HTERT RPE-1 (cell line): ENCODE measurements at regions not wholly inside any gene's neighbourhood (a gene's known extent, or its start where the extent isn't known, plus 50 kb on each side); places are given as distances from the start of the nearest gene placed in this dataset.
"Not testable (repeated sequence)": the region's sequence is repeated elsewhere in the genome, so short reads cannot be mapped to it uniquely, and the experiment has no call there.

Experiments used
- in situ Hi-C: fragments of 300-500 bp; cut with MboI; formaldehyde crosslinking; loops from 4 replicates; pipeline ENCODE4 v1.14.3; 2020; ENCODE audit warnings: low sequenced_read_pairs

GRCh38 chr3:103297502-103297901, 862.7 kb downstream of the ZPLD1 start:
- in situ Hi-C loops = not testable (repeated sequence)

GRCh38 chr3:103306104-103306503, 871.3 kb downstream of the ZPLD1 start:
- in situ Hi-C loops = no loop called here

GRCh38 chr3:103308921-103309320, 874.1 kb downstream of the ZPLD1 start:
- in situ Hi-C loops = no loop called here

- in situ Hi-C loops = no loop called here
Observed at GRCh38 chr3:103319912-103320311, 885.1 kb downstream of the ZPLD1 start.

GRCh38 chr3:103337179-103337845, 902.5 kb downstream of the ZPLD1 start:
- in situ Hi-C loops = no loop called here

- in situ Hi-C loops = no loop called here
Observed at GRCh38 chr3:103341078-103341606, 906.3 kb downstream of the ZPLD1 start.

GRCh38 chr3:103342205-103342731, 907.5 kb downstream of the ZPLD1 start:
- in situ Hi-C loops = no loop called here

GRCh38 chr3:103349760-103350159, 914.9 kb downstream of the ZPLD1 start:
- in situ Hi-C loops = no loop called here

- in situ Hi-C loops = no loop called here
Observed at GRCh38 chr3:103365467-103365866, 930.7 kb downstream of the ZPLD1 start.

GRCh38 chr3:103367481-103367880, 932.7 kb downstream of the ZPLD1 start:
- in situ Hi-C loops = no loop called here

- in situ Hi-C loops = no loop called here
Observed at GRCh38 chr3:103371411-103371810, 936.6 kb downstream of the ZPLD1 start.

GRCh38 chr3:103372031-103372430, 937.2 kb downstream of the ZPLD1 start:
- in situ Hi-C loops = no loop called here

- in situ Hi-C loops = no loop called here
Observed at GRCh38 chr3:103380391-103380790, 945.6 kb downstream of the ZPLD1 start.

GRCh38 chr3:103381296-103382079, 946.7 kb downstream of the ZPLD1 start:
- in situ Hi-C loops = no loop called here

GRCh38 chr3:103385961-103386656, 951.3 kb downstream of the ZPLD1 start:
- in situ Hi-C loops = no loop called here

GRCh38 chr3:103388214-103388613, 953.4 kb downstream of the ZPLD1 start:
- in situ Hi-C loops = no loop called here

- in situ Hi-C loops = no loop called here
Observed at GRCh38 chr3:103389356-103389755, 954.5 kb downstream of the ZPLD1 start.

GRCh38 chr3:103393395-103394186, 958.8 kb downstream of the ZPLD1 start:
- in situ Hi-C loops = no loop called here

GRCh38 chr3:103403191-103403590, 968.4 kb downstream of the ZPLD1 start:
- in situ Hi-C loops = no loop called here

GRCh38 chr3:103406320-103406850, 971.6 kb downstream of the ZPLD1 start:
- in situ Hi-C loops = no loop called here
